Activated CD4-positive, alpha-beta T cell treated with anti-CD3 and anti-CD28 coated beads, Interleukin-2, Interleukin-4, amounts not matched to agents 100 ng/mL and 50 ng/mL, durations not matched to agents 16 hours and 8 hours (primary cell): ENCODE measurements at regions not wholly inside any gene's neighbourhood (a gene's known extent, or its start where the extent isn't known, plus 50 kb on each side); places are given as distances from the start of the nearest gene placed in this dataset.
"Not testable (repeated sequence)": the region's sequence is repeated elsewhere in the genome, so short reads cannot be mapped to it uniquely, and the experiment has no call there.

Experiments used
- DNase-seq: peaks from one replicate; pipeline ENCODE4 v3.0.0-alpha.2; 2020; ENCODE audit warnings: low spot score

- DNase-seq, result no peak
Observed at GRCh38 chr3:72660270-72661114, 187.8 kb downstream of the SHQ1 start.

DNA sequence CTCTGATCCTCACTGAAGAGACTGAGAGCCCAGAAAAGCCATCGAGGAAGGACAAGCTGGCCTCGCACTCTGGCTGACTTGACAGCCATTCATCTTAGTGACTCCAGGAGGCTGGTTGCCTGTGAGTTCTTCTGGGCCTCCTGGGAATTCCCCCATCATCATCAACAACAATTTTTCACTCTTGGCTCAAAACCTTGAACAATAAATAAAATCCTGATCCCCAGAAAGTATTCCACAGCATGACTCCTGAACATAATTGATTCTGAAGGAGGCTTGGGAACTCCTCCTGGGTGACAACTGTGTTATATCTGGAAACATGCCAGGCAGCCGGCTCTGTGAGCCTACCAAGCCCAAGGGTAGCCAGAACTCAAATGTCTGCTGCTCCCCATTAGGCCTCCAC, 188.6 kb downstream of the SHQ1 start:
- DNase-seq, result no peak

- no peak for DNase-seq
Observed at GRCh38 chr3:72659188-72659587, 189.1 kb downstream of the SHQ1 start.

- DNase-seq, result no peak
Observed at GRCh38 chr3:72658466-72659100, 189.7 kb downstream of the SHQ1 start.

- DNase-seq, result no peak
Observed at GRCh38 chr3:72657666-72658065, 190.6 kb downstream of the SHQ1 start.

- no peak for DNase-seq
Observed at GRCh38 chr3:72655723-72656122, 192.5 kb downstream of the SHQ1 start.

DNA sequence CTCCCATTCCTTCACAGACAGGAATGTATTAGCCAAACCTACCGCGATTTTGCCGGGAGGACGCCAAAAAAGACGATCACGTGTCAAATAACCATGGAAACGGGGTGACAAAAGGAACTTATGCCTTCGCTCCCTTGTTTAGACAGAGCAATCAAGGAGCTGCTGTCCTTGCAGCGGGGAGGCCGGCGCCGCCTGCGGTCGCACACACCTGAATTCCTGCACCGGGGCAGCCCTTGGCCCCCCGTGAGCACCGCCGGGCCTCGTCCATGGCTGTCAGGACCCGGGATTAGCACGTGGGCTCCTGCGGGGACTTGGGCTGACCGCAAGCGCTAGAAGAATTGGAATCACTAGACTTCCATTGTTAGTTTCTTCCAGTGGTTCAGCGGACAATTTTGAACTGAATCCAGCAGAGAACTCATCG, 193.1 kb downstream of the SHQ1 start:
- DNase-seq, result no peak

- no peak for DNase-seq
Observed at GRCh38 chr3:72652395-72652794, 195.8 kb downstream of the SHQ1 start.

DNA sequence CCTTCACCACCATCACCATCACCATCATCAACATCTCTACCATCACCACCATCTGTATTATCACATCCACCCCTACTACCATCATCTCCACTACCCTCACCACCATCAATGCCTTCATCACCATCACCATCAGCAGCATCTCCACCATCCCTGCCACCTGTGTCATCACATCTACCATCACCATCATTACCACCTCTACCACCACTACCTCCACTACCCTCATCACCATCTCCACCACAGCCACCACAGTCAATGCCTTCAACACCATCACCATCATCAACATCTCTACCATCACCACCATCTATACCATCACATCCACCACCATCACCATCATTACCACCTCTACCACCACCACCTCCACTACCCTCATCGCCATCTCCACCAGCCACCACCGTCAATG, 196.7 kb downstream of the SHQ1 start:
- no peak for DNase-seq

GRCh38 chr3:72646263-72646662, 202.0 kb downstream of the SHQ1 start:
- DNase-seq, result no peak

DNA sequence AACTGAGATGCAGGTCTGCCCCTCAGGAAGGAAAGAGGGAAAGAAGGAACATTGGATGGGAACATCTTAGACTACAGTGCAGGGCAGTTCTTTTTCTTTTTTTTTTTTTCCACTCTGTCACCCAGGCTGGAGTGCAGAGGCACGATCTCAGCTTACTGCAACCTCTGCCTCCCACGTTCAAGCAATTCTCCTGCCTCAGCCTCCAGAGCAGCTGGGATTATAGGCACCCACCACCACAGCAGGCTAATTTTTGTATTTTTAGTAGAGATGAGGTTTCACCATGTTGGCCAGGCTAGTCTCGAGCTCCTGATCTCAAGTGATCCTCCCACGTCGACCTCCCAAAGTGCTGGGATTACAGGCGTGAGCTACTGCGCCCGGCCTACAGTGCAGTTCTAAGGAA, 204.6 kb downstream of the SHQ1 start:
- DNase-seq, result not testable (repeated sequence)

DNA sequence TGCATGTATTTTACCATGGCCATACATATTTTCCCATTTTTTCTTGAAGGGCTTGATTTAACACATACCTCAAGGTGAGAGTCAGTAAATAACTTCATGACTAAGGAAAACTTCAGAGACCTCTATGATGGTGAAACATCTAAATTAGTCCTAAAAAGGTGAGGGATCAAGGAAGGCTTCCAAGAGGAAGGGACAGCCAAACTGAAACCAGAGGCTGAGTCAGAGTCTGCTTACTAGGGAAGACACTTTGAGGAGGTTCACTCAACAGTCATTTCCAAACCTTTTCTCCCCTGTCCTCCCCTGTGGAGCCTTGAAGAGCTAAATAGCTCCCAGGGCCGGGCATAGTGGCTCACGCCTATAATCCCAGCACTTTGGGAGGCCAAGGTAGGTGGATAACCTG, 206.6 kb downstream of the SHQ1 start:
- DNase-seq, result peak; percentile 17

GRCh38 chr3:72641072-72641471, 207.2 kb downstream of the SHQ1 start:
- no peak for DNase-seq

DNA sequence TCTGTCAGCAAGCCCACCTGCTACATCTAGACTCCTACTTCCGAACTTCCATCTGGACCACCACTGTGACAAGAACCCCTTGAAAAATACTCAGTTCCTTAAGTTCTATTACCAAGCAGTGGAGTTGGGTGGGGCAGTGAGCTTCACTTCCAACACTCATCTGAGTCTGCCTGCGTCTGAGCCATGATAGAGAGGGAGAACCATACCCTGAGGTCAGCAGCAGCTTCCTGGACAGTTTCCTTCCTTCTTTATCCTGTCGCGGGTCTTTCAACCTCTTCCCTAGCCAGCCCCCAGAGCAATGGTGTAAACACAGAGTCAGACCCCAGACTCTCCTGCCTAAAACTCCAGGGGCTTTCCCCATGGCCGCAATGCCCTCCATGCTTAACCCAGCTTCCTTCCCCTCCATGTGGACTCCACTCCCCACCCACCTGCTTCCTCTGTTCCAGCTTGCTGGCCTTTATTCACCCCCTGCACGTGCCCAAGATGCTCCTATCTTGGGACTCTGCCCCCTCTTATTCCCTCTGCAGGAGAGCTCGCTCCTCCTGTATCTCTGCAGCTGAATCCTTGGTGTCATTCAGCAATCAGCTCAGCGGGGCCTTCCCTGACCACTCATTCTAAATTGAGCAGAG, 211.2 kb downstream of the SHQ1 start:
- no peak for DNase-seq

DNA sequence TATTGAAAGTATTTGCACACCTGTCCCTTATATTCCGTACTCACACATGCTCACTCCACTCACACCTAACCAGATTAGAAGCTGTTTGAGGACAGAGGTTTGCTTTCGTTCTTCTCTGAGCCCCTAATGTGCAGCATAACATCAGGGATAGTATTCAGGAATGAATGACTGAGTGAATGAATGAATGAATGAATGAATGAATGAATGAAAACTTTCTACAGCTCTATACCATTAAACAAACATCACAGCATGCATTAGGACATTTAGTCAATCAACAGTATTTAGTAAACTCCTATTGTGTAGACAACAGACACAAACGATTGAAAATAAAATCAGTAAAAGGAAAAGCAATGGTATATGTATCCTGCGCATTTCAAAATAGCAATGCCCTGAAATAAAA, 212.7 kb downstream of the SHQ1 start:
- DNase-seq, result no peak

DNA sequence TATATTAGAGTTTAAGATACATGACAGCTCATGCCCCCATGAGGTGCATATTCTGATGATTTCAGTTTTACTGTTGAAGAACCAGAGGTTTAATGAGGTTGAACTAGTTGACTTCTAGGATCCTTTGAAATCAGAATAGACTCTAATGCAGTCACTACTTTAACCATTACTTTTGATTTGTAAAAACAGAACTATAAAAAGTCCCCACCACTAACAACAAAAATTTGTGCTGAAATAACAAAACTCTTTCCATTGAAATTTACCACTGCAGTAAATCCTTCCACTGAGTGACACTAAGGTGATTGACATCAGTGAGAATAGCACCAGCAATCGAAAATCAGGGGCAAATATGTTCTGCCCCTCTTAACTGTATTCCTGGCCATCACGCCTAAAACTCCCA, 214.1 kb downstream of the SHQ1 start:
- peak; percentile 79 for DNase-seq

DNA sequence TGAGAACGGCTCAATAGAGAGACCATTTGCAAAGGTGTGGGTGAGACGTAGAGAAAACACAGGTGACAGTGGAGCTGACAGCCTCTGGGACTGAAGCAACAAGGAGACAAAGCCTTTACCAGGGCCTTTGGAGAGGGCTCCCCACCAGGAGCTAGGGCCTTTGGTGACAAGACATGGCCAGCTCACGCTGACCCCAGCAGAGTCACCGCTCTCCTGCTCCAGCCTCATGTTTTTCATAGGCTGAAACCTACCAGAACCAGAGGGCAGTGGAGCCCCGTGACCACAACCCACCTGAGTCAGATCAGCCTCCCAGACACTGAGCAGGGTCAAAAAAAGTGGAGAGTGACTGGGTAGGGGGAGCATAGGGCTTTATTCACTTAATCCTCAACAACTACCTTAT, 214.7 kb downstream of the SHQ1 start:
- peak; percentile 44 for DNase-seq

GRCh38 chr3:72633121-72633520, 215.1 kb downstream of the SHQ1 start:
- peak; percentile 11 for DNase-seq

DNA sequence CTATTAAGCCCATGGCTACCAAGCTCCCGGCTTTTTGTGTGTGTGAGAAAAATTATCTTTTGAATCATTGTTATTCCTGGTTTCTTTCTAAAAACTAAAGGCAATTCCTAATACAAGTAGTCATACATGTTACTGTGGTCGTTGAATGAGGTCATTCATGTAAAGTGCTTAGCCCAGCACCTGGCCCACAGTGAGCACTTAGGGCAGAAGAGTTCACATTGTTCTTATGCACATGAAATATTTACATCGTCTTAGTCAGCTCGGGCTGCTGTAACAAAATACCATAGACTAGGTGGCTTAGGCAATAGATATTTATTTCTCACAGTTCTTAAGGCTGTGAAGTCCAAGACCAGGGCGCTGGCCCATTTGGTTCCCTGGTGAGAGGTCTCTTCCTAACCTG, 216.1 kb downstream of the SHQ1 start:
- DNase-seq, result no peak

- DNase-seq, result no peak
Observed at GRCh38 chr3:72630969-72631344, 217.3 kb downstream of the SHQ1 start.

DNA sequence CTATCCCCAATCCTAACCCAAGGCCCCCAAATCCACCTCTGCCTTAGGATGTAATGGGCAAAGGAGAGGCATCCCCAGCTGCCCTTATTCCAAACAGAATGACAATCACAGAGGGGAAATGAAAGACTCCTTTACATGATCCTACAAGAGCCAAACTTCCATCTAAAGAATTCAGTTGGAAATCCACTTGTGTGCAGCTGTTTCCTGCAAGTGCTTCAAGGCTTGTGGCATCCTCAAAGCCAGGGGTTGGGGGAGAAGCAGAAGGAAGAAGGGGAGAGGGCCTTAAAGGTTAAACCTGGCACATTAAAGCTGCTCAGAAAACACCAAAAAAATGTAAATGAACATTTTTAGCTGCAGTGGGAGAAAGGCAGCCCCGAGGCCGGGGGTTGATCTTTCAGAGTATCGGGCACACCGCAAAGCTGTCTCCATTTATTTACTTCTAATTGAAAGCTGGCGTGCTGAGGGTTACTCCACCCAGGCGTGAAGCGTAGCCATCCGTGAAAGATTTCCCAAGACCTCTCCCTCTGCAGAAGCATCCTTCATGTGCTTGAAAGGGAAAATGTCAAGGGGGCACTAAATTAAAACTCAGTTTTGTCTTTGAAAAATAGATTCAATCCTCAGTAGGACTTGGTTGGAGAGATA, 217.8 kb downstream of the SHQ1 start:
- DNase-seq, result no peak

GRCh38 chr3:72629191-72629631, 219.0 kb downstream of the SHQ1 start:
- DNase-seq, result peak; percentile 68

- no peak for DNase-seq
Observed at GRCh38 chr3:72628065-72628464, 220.2 kb downstream of the SHQ1 start.
